HG02870 (cell line): ENCODE measurements at regions not wholly inside any gene's neighbourhood (a gene's known extent, or its start where the extent isn't known, plus 50 kb on each side); places are given as distances from the start of the nearest gene placed in this dataset.

Source experiments
- ATAC-seq: cut with Tn5 transposase; IDR thresholded peaks from one replicate; pipeline ENCODE4 v1.9.1; 2021; ENCODE audit warnings: mild to moderate bottlenecking, moderate library complexity; ENCODE audit not compliant: unreplicated experiment

- no peak for ATAC-seq
Measured at GRCh38 chr2:71938659-71939587, 208.7 kb downstream of the CYP26B1 start.

DNA sequence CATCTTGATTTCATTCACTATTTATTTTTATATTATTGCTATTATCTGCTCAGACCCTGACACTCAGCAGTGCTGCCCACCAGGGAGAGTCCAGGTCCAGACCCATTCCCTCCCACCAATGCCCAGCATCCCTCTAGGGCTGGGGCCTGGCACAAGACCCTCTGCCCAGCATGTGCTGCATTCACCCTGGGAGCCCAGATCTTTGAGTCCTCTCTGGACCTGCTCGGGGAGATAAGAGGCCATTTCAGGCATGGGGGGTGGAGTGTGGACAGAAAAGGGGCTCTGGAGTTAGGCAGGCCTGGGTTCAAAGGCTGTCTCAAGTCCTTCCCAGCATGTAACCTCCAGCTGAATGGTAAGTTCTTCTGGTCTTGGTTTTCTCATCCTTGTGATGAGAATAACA lies 209.6 kb downstream of the CYP26B1 start:
- ATAC-seq = no peak

DNA sequence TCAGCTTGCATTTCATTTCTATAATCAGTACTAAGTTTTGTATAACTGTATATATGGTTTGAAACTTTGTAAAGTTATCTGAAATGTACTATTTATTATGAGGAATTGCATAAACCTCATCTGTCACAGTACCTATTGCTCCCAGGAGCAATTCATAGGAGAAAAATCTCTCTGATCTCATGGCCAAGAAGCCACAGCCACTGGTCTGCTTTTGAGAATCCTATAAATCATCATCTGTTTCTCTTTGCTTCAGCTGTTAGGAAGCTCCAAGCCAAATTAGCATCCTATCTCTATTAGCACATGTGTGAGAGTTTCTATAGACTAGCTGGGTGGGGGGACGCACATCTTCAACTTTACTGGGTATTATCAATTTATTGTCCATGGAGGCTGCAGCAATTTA lies 210.3 kb downstream of the CYP26B1 start:
- no peak for ATAC-seq

GRCh38 chr2:71936076-71937030 lies 211.3 kb downstream of the CYP26B1 start:
- ATAC-seq = no peak

GRCh38 chr2:71935262-71935848 lies 212.3 kb downstream of the CYP26B1 start:
- ATAC-seq = no peak

GRCh38 chr2:71934595-71935261 lies 212.9 kb downstream of the CYP26B1 start:
- no peak for ATAC-seq

- ATAC-seq = no peak
Measured at GRCh38 chr2:71934320-71934593, 213.4 kb downstream of the CYP26B1 start.

DNA sequence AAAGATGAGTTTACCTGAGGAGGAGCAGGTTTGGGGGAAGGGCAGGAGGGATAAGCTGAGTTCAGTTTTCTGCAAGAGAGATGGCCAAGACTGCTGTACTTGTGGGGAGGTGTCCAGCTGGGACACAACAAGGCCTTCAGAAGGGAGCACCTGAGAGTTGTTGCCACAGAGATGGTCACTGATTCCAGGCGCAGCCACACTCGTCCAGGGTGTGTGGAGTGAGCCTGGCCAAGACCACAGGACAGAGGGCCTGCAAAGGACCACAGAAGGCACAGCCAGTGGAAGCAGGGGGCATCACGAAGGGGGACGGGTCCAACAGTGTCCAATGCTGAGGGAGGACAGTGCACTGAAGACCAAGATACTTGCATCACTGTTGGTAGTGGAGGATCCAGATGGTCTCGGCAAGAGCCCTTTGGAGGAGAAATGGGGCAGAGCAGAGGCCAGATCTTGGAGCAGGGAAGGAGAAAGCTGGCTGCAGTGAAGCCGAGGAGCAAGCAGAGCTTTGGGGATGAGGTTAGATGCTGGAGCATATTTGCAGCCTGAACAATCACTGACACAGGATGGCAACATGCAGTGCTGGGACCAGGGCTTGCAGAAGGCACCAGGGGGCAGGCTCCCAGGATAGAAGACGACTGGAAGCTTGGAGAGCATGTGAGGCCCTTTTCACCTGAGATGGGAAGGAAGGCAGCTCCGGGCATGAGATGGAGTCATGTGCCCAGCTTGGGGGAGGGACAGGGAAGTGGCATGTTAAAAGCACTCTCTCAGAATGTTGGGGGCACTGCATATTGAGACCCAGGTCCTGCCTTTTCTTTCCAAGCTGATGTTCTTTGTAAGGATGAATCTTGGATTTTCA lies 214.0 kb downstream of the CYP26B1 start:
- no peak for ATAC-seq

- ATAC-seq = no peak
Measured at GRCh38 chr2:71932780-71933466, 214.7 kb downstream of the CYP26B1 start.

- ATAC-seq = no peak
Measured at GRCh38 chr2:71932037-71932779, 215.5 kb downstream of the CYP26B1 start.

DNA sequence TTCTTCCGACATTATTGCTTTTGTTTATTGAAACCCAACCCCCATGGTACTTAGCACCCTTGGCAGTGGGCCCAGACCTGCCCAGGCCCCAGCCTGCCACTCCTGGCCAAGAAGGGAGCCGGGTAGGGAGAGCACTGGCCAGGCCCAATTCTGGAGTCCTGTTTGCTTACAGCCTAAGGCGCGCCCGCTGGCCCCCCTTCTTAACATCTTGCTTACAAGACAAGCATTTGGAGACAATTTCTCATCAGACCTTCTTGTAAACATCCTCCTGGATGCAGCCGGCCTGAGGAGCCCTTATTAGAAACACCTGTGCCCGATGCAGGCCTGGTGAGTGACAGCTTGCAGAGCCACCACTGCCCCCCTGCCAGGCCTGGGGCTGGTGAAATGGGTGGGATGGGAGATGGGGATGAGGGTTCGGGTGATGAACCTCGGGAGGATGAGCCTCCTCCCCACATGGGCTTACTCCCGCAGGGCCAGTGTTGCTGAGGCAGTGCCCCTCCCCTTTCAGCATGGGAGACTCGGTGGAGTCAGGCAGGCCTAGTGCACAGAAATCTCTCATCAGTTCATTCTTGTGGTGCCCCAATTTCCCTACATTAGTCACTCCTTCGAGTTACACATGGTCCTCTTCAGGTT lies 217.5 kb downstream of the CYP26B1 start:
- ATAC-seq = no peak

DNA sequence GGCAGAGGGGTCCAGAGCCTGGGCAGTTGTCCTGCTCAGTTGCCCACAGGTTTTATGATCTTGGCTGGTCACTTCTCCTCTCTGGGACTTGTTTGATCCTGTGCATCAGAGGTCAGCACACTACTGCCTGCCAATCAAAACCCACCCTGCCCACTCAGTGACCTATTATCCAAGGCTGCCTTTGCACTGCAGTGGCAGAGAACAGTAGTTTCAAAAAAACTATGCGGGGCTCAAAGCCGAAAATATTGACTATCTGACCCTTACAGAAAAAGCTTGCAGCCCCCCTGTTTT lies 218.2 kb downstream of the CYP26B1 start:
- no peak for ATAC-seq

- no peak for ATAC-seq
Measured at GRCh38 chr2:71928734-71929481, 218.8 kb downstream of the CYP26B1 start.

GRCh38 chr2:71927757-71928715 lies 219.6 kb downstream of the CYP26B1 start:
- ATAC-seq = no peak

DNA sequence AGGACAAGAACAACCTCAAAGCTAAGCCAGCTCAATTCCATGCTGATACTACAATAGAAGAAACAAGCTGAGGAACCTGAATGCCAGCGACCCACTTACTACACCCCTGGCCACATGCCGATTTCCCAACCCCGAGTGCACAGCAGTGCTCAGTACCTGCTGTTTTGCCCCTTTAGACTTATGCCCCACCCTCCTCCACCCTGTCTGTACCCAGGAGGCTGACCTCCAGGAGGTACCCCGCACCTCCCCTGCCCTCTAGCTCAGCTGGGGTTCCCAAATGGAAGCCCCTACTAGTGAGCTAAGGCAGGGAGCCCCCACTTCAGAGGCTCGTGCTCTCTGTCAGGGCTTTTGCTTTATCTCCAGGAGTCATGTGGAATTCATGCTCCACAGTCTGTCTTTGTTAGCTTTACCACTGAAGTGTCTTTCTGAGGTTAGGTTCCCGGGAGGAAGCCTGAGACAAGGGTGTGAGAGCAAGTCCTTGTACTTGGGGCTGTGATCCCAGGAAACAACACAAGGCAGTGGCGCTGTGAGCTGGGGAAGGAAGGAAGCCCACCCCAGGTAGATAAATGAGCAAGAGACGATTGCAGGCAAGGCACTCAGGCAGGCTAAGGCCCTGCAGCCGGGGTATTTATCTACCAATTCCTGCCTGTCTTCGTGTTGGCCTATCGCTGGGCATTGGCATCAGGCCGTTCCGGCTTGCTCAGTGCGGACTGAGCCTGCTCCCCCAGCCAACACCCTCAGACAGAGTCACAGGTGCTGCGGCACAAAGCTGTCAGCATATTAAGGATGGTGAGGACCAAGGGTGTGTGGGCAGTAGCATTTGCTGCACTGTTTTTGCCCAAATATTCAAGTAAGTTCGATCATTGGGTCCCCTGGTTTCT lies 220.5 kb downstream of the CYP26B1 start:
- ATAC-seq = no peak

DNA sequence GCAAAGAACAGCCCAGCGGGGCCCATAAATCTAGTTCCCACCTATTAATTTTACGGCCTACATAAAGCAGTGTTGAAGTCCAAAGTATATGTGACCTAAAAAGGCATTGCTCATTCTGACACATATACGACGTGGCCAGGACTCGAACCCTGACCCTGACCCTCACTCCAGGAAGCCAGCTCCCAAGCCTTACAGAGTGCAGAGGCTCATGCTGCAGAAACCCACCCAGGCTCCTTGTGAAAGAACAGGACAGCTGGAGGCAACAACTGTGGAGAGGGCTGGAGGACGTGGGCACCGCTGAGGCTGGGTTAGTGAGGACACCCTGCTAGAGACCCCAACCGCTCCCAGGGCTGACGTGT lies 221.6 kb downstream of the CYP26B1 start:
- no peak for ATAC-seq
